Transverse colon (tissue), 3 donors: ENCODE measurements at regions not wholly inside any gene's neighbourhood (a gene's known extent, or its start where the extent isn't known, plus 50 kb on each side); places are given as distances from the start of the nearest gene placed in this dataset.

Source experiments
- CTCF ChIP-seq, 5 experiments: fragments of 200-600 bp in 3 of 5; fragments of 450-650 bp in 2 of 5; sonication (generic) in 3 of 5; IDR thresholded peaks; 1 replicate in 2 of 5; 2 replicates in 3 of 5; pipeline ENCODE4 v1.5.1; 2016 to 2017; ENCODE audit warnings: antibody characterized with exemption in 5 of 5, inconsistent platforms in 3 of 5, mild to moderate bottlenecking in 2 of 5, moderate library complexity in 1 of 5
- POLR2A ChIP-seq: fragments of 450-650 bp; IDR thresholded peaks from one replicate; pipeline ENCODE4 v1.6.1; 2016; ENCODE audit warnings: antibody characterized with exemption, mild to moderate bottlenecking, moderate library complexity

- TF ChIP-seq CTCF (IDR thresholded peaks at IDR 0.05) (no peak), POLR2A (no peak)
Observed at GRCh38 chr7:25845464-25845863, 306.5 kb upstream of the NFE2L3 start.
